Ramos (cell line): ENCODE measurements at regions not wholly inside any gene's neighbourhood (a gene's known extent, or its start where the extent isn't known, plus 50 kb on each side); places are given as distances from the start of the nearest gene placed in this dataset.
"Not testable (repeated sequence)": the region's sequence is repeated elsewhere in the genome, so short reads cannot be mapped to it uniquely, and the experiment has no call there.

ENCODE experiments used
- in situ Hi-C: fragments of 300-500 bp; cut with MboI; formaldehyde crosslinking; loops from one replicate; pipeline ENCODE4 v1.14.3; 2022; ENCODE audit warnings: low sequenced_read_pairs; ENCODE audit not compliant: unreplicated experiment

DNA sequence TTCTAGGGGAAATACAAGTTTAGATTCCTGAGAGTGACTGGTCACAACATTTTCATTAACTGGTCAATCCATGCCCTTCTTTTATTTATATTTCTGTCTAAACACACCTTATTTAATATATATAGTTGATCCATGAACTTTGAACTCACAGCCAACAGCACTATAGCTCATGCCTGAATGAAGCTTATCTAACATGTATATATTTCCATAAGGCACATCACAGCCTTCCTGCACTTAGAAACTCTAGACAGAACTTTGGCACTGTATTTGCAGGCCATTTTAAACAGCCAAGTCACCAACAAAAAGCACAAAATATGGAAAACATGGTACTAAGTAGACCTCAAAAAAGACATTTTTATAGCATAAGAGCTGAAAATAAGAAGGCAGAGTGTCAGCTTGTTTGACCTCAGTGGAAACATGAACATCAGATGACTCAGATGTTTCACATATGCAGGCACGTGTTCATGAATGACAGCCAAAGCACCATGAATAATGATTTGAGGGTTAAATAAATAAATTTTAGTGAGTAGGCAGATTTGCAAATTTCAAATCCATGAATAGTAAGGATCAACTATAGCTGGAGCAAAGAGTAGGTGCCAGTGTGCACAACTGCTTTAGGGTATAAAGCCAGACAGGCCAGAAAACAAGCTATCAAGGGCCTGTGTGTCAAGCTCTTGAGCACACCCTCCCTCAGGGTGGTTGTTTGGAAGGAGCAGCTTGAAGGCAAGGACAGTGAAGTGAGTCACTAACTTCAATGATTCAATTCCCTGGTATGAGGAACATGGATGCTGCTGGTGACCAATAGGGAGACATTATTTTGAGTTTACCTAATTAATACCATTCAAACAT is 88.9 kb upstream of the NT5E start:
- in situ Hi-C loops = no loop called here

DNA sequence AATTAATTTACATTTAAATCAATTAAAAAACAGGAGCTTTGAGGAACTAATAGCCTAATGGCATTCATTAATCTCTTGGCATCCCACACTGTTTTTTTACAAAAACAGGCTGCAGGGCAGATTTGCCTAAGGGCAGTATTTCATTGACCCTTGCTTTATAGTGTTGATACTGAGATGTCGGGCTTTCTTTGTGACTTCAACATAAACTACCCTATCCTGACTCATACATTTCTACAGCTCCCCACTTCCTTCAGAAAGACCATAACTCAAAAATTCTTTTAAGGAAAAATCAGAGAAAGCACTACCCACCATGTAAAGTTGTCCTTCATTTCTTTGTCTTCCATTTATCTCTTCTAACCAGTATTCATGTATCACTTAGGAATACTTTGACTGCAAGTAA is 92.2 kb upstream of the NT5E start:
- in situ Hi-C loops = loop anchor here (10.0 kb wide), 1 partner anchor 127 kb away; no protein-coding TSS in a partner anchor

DNA sequence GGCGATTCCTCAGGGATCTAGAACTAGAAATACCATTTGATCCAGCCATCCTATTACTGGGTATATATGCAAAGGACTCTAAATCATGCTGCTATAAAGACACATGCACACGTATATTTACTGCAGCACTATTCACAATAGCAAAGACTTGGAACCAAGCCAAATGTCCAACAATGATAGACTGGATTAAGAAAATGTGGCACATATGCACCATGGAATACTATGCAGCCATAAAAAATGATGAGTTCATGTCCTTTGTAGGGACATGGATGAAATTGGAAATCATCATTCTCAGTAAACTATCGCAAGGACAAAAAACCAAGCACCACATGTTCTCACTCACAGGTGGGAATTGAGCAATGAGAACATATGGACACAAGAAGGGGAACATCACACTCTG is 93.1 kb upstream of the NT5E start:
- in situ Hi-C loops = loop anchor here (10.0 kb wide), 1 partner anchor 128 kb away; no protein-coding TSS in a partner anchor

DNA sequence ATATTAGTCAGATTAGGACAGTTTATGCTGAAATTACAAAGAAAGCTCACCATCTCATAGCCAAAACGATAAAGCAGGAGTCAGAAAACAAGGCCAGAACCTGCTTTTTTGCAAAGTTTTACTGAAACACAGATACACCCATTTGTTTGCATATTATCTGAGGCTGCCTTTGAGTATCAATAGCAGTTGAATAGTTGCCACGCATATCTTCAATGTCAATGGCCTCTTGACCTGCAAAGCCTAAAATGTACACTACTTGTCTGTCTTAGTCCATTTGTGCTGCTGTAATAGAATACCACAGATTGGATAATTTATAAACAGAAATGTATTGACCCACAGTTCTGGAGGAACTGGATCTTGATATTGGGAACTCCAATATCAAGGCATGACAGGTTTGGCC is 94.1 kb upstream of the NT5E start:
- in situ Hi-C loops = loop anchor here (10.0 kb wide), 1 partner anchor 129 kb away; no protein-coding TSS in a partner anchor

DNA sequence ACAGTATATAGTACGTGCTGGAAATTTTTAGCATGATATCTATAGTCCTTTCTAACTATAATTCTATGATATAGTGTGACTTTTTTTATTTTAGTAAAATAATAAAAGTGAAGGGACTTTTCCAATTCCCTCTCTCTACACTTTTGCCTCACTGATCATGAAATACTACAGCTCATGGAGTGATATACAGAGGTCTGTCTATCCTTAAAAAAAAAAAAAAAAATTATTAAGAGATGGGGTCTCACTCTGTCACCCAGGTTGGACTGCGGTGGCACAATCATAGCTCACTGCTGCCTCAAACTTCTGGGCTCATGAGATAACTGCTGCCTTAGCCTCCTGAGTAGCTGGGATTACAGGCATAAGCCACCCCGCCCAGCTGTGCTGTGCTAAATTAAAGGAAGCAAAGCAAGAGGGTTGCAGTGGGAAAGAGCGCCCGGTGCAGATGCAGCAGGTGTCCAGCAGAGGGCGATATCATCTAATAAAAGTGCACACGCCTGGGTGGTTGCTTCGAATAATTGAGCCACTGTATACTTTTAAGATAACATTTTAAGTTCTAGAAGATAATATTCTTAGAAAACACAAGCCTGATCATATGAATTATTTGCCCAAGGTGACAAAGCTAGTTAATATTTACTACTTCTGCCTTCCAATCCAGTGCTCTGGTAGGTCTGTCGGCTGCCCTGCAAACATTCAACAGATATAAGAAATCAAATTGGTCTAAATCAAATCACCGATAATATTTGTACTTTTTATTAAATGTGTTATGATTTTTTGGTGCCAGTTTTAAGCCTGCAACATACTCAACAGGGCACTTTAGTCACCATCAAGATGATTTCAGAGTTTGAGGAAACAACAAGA is 94.9 kb upstream of the NT5E start:
- in situ Hi-C loops = loop anchor here (10.0 kb wide), 1 partner anchor 130 kb away; no protein-coding TSS in a partner anchor

DNA sequence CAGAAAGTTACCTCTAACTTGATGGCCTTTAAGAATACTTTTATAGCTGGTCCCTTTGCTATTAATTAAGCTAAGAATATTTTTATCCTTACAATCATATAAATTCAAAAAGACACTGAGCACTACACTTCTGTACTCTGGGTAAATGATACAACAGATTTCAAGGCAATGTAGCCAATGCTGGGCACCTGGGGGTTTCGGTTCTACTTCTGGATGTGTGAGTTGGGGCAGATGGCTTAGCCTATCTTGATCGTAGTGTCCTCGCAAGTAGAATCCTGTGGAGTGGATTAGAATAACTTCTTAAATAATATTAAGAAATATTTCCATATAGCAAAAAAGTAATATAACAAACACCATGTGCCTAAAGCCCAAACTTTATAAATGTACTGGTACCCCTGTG is 96.9 kb upstream of the NT5E start:
- in situ Hi-C loops = loop anchor here (10.0 kb wide), 1 partner anchor 132 kb away; no protein-coding TSS in a partner anchor

DNA sequence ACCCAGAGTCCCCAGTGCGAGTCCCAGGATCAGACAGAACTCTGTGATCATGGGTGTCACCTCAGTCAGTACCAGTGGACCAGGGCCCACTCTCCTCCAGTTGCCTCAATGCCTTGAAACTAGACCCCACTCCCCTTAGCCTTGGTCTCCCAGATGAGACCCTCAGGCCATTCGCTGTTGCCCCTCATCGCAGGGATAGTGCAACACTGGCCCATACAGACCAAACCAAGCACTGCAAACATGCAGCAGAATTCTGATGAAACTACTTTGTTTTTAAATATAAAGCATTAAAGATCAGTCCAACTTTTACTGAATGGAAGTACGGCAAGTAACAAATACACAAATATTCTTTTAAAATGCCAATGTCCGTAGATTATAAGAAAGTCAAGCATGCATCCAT is 101.2 kb upstream of the NT5E start:
- in situ Hi-C loops = no loop called here

DNA sequence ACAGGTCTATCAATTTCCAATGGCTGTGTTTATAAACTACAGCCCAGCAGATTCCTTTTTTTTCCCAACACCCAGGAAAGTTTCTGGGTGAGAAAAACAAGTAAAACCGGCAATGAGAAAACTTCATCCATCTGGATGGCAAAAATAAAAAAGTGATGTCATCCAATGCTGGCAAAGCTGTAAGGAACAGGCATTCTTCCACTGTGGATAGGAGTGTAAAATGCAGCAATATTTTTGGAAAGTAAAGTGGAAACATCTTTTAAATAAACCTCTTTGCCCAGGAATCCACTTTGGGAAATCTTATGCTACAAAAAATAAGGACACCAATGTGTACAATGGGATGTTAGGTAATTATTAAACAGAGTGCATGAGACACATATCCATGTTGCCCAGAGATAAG is 102.1 kb upstream of the NT5E start:
- in situ Hi-C loops = no loop called here

DNA sequence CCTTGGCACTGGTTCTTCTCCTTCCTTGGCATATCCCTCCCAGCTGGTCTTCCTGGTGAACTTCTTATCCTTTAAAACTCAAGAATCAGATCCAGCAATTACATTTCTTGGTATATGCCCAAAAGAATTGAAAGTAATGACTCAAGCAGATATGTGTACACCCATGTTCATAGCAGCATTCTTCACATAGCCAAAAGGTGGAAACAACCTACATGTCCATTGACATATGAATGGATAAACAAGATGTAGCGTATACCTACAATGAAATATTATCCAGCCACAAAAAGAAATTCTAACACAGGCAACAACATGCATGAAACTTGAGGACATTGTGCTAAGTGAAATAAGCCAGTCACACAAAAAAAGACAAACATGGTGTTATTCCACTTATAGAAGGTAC is 103.7 kb upstream of the NT5E start:
- in situ Hi-C loops = no loop called here

DNA sequence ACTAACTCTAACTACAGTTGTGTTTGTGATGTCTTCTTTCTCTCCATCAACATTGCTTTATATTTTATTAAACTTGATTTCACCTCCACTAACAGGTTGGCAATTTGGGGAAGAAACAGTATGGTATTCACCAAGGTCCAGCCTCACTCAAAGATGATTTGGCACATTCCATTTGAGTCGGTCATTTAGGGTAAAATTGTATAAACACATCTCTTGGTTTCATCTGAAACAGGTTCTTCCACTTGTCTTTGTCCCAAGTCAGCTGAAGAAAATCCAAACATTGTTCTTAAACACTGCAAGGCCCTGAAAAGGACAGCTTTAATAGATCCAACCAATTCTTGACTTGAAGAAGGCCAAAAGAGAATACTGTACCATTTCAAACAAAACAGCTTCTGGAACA is 104.9 kb upstream of the NT5E start:
- in situ Hi-C loops = no loop called here

DNA sequence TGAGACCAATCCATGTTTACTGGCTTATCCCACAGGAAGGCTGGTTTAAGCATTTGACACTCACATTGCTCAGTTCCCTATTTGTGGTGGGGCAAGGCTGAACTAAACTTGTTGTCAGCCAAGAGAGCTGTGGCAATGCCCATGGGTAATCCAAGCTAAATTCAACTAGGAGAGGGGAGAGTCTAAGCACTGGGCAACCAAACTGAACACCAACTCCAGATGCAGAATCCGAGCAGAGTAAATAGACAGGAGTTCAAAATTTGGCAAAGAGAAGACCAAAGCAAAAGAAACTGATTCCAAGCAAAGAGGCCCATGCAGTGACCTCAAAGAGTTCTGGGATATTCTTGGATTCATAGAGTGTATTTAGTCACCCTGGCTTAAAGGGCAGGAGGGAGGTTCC is 106.5 kb upstream of the NT5E start:
- in situ Hi-C loops = no loop called here

DNA sequence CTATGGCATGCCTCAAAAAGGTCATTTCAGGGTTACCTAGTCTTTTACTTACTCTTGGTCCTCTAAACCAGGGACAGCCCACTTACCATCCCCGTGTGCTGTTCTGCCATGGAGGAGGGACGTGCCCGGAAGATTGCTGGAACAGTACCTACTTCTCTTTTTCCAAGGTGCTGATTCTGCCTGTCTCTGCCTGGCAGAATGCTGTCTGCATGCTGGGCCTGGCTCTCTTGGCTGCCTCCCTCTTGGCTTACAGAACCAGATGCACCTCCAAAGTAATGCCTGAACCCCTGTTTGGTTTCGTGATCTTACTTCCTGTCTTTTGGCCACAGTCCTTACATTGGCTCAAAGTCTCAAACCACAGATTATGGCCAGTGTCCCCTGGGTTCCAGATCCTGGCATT is 120.7 kb upstream of the NT5E start:
- in situ Hi-C loops = no loop called here

DNA sequence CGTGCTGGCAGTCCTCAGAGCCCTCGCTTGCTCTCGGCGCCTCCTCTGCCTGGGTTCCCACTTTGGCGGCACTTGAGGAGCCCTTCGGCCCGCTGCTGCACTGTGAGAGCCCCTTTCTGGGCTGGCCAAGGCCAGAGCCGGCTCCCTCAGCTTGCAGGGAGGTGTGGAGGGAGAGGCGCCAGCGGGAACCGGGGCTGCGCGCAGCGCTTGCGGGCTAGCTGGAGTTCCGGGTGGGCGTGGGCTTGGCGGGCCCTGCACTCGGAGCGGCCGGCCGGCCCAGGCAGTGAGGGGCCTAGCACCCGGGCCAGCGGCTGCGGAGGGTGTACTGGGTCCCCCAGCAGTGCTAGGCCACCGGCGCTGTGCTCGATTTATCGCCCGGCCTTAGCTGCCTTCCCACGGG is 124.1 kb upstream of the NT5E start:
- in situ Hi-C loops = not testable (repeated sequence)

DNA sequence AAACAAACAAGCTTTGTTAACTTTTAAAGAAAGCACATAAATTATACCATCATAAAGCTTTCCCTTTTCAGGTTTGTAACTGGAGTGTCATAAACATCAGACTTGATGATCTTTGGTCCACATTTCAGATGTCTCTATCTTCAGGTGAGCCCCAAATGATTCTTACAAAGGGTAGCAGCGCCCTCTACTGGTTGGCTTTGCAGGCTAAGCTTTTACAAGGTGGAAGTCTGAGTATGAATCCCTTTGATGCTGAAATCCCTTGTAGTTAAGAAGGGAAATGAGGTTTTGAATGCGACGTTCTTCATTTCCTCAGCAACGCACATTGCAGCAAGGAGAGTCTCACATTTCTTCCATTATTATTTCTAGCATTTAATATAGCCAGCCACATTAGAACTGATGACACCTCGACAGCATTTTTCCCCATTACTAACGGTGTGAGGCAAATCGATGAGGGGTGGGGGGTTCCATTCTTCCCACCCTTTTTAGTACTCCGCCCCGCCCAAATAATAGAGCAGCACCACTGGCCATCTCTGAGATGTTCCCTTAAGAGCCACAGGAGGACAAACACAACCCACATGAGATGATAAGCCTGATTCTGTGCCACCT is 126.3 kb upstream of the NT5E start:
- in situ Hi-C loops = no loop called here

DNA sequence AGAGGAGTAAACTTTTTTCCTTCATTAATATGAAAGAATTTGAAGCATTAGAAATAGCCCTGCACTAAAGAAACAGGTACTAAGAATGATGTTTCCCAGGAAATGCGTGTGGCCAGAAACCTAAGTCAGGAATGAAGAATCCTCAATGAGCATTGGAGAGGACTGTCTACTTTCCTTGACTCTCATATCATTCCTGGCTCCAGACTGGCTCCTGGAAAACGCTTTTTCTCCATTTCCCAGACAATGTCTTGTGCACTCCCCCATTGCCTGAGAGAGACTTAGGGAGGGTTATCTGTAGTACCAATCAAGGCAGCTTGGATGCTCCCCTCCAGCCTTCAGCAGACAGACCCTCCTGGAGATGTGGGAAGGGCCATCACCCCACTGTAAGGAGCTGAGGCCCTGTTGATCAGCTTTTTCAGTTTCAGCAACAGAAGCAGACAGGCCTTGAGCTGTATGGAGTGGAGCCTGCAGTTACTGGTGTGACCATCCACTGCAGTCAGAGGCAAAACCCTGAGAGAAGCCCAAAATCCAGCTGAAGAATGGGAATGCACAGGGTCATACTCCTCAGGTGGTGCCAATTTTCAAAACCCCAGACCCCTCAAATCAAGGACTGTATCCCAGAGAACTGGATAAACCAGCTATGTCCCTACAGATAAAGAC is 127.3 kb upstream of the NT5E start:
- in situ Hi-C loops = no loop called here

DNA sequence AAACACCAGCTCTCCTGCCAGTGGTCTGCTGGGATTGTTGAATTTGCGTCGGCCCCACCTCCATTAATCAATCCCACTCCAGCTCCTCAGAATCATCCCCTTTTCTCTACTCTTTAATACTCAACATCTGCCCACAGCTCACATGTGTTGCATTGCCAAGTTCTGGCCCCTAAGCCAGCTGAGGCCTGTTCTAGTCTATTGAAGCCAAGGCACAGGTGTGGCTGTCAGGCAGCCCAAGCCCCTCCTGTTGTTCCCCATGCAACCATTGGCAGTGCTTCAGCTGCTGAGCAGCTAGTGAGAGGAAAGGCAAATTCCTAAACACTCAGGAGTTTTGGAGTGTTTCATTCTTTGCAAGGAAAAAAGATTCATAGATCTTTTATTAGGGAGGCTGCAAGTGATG is 128.0 kb upstream of the NT5E start:
- in situ Hi-C loops = no loop called here

DNA sequence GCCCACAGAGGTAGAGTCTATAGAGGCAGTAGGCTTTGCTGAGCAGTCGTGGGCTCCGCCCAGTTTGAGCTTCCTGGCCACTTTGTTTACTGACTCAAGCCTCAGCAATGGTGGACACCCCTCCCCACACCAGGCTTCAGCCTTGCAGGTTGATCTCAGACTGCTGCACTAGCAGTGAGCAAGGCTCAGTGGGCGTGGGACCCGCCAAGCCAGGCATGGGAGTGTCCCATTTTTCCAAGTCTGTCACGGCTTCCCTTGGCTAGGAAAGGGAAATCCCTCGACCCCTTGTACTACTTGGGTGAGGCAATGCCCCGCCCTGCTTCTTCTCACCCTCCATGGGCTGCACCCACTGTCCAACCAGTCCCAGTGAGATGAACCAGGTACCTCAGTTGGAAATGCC is 135.3 kb upstream of the NT5E start:
- in situ Hi-C loops = no loop called here

DNA sequence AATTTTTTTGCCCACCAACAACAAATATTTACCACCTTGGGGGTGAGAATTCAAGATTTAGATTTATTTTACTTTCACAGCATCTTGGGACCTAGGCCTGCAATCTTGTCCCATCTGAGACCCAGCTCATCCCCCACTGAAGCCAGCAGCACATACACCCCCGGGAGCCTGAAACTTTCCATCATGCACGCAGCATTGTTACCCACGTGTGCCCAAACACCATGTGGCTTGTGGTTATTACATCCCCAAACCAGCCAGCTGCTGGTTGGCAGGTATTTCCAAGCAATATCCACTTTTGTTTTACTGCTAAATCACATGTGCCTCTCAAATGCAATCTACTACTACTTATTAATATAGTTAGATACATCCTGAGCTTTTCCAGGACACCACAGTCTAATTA is 149.3 kb upstream of the NT5E start:
- in situ Hi-C loops = no loop called here

DNA sequence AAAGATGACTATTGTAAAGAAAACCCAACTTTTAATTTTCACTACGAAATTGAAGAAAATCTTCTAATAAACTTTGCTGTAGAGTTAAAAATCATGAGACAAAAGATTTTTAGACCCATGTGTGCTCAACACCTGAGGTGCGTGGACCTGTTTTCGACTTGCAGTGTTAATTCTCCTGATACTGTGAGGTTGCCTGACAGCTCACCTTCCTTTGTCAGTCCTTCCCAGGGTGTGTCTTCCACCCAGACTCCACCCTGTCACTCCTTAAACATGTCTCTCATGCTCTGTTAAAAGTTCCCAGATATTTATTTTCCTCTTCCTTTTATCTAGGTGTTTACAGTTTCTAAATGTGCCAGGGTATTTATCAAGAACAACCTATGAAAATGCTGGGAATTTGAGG is 151.3 kb upstream of the NT5E start:
- in situ Hi-C loops = no loop called here

DNA sequence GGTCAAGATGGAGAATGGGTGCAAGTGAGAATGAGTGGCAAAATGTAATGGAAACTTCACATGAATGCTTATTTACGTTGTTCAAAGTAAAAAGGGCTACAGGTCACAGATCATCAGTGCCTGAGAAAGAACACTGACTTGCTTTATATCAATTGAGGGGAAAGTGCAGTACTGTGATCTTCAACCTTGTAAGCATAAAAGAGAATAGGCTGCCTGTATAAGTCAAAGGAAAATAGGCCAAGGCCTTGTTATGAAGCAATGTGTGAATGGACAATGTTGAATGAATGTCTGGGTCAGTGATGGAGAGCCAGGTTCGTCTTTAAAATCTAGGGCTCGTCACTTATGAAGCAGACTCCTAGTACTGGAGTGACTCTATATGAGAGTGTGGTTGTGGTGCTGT is 158.6 kb upstream of the NT5E start:
- in situ Hi-C loops = no loop called here
